ENCODE measurements at regions not wholly inside any gene's neighbourhood (a gene's known extent, or its start where the extent isn't known, plus 50 kb on each side); places are given as distances from the start of the nearest gene placed in this dataset.
"Not testable (repeated sequence)": the region's sequence is repeated elsewhere in the genome, so short reads cannot be mapped to it uniquely, and the experiment has no call there.

DNA sequence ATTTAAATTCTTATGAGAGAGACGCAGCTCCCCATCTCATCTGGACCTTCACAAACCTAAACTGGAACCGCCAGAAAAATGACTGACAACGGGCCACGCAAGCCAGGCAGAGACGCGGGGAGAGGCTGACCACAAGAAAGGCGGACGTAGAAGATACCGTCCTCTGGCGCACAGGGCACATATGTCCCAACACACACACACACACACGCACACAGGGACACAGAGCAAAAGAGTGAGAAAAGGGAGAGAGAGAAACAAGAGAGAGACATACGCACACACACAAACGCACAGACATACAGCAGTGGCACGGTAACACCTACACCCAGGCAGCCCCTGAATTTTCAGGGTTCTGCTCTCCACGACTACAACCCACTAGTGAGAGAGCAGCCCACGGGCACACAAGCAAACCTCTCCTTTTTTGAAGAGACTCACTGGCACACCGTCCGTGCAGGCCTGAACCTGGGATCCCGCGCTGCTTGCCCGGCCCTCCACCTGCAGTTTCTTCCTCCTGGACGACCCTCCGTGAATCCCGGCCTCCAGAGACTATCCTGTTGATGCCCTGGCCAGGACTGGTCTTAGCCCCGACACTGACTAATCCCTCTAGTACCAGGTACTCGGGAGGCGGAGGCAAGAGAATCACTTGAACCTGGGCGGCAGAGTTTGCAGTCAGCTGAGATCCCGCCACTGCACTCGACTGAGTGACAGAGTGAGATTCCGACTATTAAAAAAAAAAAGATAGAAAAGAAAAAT, 156.5 kb upstream of the ZNF337 start:
- FAIRE-seq; DNase-seq (ENCODE audit: low spot score): not testable (repeated sequence)

DNA sequence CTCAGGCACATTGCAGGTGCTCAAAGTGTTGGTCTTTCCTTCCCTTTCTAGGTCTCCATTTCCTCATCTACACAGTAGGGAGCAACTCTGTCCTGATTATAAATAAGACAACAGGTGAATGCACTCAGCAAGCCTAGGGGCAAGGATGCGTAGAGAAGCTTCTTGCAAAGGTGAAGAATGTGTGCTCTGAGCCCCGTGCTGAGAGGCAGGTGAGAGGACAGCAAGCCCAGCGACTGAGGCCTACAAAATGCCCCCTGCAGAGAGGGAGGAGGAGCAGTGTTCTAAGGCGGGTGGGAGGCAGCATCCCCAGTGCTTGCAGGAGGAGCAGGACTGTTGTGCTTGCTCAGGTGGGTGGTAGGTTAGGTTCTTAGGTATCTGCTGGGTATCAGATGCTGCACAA, 153.5 kb upstream of the ZNF337 start:
- not testable (repeated sequence) for DNase-seq (ENCODE audit: low spot score); FAIRE-seq

DNA sequence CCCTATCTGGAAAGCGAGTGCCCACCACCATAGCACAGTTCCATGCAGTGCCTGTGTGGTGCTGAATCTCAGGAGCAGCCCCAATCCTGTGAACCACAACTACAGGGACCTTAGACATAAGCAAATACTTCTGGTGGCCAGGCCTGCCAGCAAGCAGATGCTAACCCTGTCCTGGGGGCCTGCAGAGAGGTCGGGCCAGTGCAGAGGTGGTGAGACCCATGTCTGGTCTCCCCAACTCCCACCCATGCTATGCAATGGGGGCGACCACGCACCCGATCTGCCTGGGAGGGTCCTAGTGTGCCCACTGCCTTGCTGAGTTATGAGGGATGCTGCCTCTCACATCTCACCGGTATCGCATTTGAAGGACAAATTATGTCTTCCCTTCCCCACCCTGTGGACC, 151.6 kb upstream of the ZNF337 start:
- FAIRE-seq (no peak), DNase-seq (ENCODE audit: low spot score) (no peak)

DNA sequence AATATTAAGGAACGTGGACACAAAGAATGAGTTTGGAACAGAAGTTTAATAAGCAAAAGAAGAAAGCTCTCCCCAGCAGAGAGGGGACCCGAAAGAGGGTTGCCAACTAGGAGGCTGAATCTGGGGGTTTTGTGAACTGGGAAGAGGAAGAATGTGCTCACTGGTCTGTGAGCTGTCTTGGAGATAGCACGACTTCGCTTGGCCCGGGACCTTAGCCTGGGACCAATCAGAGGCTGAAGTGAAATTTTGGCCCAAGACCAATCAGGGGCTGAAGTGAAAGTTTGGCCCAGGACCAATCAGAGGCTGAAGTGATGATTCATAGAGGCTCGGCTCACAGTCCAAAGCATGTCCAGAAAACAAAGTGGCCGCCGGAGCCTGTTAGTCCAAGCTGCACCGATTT, 148.0 kb upstream of the ZNF337 start:
- not testable (repeated sequence) for DNase-seq (ENCODE audit: low spot score); FAIRE-seq

DNA sequence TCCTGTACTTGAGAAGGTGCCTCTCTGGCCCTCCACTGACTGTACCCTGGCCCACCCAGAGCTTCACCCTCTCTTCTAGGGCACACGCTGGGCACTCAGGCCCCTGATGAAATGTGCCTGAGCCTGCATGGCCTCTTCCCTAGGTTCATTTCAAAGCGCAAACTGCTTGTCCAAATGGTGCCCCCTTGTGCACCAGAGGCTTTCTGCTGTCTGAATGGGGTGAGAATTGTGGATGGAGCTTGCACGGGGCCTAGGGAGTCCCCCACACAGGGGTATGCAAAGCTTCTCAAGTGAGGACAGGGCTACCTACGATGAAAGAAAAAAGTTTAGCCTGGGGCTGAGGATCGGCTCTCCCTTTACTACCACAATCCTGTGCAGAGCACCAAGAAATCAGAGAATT, 116.9 kb upstream of the ZNF337 start:
- not testable (repeated sequence) for FAIRE-seq; DNase-seq (ENCODE audit: low spot score)

DNA sequence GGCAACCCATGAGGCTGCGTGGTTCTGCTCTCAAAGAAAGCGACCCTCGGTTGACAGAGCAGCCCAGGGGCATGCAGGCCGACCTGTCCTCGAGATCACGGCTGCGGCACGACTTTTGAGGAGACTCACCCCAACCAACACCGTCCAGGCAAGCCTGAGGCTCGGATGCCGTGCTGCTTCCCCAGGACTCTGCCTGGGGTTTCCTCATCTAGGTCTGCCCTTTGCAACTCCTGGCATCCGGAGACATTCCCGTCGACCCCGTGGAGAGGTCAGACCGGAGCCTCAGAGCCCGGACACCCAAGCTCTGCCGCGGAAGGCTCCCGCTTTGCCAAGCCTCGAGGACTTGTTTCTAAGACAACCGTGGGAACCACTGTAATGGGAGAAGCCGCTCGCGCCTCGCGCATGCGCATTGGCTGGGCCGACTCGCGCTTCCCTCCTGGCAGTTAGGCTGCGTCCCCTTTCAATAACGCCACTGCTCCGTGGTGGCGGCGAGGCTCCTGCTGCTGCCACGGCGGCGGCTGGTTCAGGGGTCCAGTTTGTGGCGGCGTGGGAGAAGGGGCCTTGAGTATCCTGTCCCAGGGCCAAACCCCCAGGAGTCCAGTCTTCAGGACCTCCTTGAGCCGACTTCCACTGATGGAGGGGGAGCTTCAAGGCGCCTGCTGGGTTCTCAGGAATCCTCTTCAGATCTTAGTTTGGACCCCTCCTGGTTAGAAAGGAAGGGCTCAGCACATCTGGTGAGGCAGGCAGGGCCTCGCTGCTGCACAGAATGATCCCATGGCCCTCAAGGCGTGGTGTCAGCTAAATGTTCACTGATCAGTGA, 101.7 kb upstream of the ZNF337 start:
- FAIRE-seq; DNase-seq (ENCODE audit: low spot score): not testable (repeated sequence)

DNA sequence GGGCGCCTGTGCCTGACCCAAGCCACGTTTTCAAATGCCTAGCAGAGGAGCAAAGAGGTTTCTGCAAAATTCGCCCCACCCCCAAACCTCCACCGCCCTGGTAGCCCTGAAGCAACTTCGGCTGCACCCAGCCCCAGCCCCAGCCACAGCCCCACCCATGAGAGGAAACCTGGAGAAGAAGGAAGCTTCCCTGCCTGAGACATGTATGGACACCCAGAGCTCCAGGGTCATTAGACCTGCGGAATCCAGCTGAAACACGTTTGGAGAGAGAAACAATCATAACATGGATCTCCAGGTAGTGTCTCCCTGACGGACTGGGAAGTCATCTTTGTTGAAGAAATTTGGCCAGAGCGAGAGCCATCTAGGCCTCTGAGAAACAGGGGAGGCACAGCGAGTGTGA, 100.4 kb upstream of the ZNF337 start:
- DNase-seq (ENCODE audit: low spot score); FAIRE-seq: not testable (repeated sequence)

DNA sequence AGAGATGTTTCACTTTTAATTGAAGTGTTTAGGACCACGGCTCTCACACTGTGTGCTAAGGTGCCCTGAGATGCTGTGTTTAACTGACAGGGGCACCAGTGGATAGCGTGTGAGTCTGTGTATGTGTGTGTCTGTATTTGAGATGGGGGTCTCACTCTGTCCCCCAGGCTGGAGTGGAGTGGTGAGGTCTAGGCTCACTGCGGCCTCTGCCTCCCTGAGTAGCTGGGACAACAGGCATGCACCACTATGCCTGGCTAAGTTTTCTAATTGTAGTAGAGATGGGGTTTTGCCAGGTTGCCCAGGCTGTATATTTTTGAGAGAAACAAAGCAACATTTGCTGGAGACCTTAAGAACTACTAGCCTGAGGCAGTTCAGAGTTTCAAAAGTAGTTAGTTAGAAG, 80.6 kb upstream of the ZNF337 start:
- DNase-seq (ENCODE audit: low spot score); FAIRE-seq: not testable (repeated sequence)

DNA sequence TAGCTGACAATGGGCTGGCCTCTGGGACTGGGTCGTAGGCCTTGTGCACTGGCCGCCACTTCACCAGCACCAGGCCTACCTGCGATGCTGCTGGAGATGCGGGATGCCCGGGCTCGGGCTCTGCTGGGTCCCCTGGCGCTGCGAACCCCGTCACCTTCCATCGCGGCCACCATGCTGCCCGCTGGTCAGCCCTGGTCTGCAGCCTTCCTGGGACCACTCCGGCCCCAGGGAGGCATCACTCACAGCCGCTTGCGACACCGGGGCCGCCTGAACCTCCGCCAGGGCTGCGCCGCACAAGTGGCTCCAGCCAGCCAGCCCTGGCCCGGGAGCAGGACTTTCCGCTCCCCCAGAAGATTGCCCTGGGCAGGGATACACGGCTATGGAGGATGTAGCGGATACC, 78.1 kb upstream of the ZNF337 start:
- DNase-seq (ENCODE audit: low spot score); FAIRE-seq: not testable (repeated sequence)

DNA sequence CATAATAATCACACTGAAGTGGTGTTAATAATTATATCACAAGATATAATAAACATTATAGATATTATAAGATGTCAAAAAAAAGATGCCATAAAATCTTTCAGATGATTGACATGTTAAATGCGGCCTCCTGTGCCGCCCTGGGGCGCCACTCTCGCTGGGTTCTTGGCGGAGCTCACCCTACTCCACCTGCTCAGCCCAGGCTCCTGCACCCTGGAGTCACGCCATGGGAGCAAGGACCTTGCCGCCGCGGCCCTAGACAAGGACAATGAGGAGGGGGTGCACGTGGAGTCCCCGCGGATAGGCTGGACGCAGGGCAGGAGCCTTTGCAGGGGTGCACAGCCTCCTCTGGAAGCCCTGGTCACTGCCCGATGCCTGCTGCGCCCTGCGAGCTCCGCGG, 77.5 kb upstream of the ZNF337 start:
- not testable (repeated sequence) for DNase-seq (ENCODE audit: low spot score); FAIRE-seq

DNA sequence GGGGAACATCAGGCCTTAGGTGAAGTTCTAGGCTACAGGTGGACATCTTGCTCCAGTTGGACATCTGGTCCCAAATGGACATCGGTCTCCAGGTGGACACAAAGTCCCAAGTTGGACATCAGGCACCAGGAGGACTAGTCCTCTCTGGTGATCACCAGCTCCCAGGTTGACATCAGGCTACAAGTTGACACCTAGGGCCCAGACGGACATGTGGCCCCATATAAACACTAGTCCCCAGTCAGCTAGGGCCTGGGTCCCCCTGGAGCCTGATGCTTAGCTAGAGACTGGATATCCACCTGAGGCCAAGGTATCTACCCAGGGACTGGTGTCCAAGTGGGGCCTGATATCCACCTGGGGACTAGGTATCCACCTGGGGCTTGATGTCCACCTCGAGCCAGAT, 75.8 kb upstream of the ZNF337 start:
- not testable (repeated sequence) for FAIRE-seq; DNase-seq (ENCODE audit: low spot score)

DNA sequence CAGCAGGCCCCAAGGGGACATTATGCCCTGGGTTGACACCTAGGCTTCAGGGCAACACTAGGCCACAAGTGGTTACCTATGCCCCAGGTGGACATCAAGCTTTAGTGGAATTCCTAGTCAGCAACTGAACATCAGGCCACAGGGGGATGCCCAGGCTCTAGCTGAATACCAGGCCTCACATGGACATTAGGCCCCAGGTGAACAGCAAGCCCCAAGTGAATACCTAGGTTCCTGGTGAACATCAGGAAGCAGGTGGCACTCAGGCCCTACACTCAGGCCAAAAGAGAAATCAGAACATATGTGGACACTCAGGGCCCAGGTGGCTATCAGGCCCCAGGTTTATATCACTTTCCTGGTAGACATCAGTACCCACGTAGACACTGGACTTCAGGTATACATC, 75.2 kb upstream of the ZNF337 start:
- DNase-seq (ENCODE audit: low spot score); FAIRE-seq: not testable (repeated sequence)

DNA sequence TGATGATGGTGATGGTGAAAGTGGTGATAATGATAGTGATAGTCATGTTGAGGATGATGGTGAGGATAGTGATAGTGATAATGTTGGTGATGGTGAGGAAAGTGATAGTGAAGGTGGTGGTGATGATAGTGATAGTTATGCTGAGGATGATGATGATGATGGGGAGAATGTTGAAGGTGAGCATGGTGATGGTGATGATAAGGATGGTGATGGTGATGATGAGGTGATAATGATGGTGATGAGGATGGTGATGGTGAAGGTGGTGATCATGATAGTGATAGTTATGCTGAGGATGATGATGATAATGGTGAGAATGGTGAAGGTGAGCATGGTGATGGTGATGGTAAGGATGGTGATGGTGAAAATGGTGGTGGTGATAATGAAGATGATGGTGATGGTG, 64.9 kb upstream of the ZNF337 start:
- FAIRE-seq: no peak

DNA sequence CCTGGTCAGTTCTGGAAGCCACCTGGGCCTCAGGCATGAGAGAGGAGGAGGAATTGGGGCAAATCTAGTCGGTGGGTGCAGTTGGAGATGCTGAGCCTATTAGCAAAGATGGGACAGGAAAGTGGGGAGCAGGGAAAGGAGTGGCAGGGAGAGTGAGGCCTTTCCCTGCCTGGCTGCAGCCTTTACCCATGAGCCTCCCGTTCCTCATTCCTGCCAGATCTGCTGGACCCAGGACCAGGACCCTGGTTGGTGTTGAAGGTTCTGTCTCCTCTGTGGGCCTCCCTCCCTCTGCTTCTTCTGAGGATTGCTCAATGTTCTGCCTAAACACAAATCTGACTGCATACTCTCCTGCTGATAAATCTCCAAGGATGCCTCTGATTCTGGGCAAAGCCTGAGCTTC, 64.4 kb upstream of the ZNF337 start:
- not testable (repeated sequence) for DNase-seq (ENCODE audit: low spot score); FAIRE-seq

More for the DNA sequence above, 64.9 kb upstream of the ZNF337 start:
- no peak for DNase-seq (ENCODE audit: low spot score)

DNA sequence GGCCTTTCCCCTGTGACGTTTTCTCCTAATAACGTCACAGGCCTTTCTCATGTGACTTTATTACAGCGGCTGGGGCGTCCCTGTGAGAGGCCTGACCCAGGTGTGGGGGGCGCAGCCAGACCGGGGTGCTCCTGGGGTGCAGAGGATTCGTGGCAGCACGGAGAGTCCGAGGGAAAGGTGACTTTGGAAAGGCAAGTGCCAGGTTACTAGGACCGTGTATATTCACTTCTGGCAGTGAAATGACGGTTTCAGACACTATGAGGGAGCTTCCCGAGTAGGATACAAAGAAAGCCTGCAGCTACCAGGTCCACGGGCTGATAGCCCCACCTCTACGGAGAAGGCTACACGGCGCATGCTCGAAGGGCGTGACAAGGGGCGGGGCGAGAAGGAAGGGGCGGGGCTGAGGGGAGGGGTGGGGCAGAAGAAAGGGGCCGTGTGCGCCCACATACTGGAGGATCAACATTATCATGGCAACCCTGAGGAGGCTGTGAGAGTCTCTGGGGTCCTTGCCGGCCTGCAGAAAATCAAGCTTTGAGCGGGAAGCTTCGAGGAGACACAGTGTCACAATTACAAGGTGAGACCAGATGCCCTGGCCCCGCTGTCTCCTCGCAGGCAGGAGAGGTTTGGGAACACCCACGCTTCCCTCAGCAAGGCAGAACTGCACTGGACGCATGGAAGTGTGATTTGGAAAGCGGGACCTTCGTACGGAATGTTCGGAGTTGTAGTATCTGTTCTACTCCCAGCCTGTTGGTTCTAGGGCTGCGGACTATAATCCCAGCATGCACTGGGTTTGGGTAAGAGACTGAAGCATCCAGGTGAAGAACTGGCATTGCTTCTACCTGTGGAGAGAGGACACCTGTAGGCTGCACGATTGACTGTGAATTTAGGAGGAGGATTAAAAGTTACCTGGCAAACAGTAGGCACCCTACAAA, 54.4 kb upstream of the ZNF337 start:
- DNase-seq (ENCODE audit: low spot score) (no peak), FAIRE-seq (no peak)

DNA sequence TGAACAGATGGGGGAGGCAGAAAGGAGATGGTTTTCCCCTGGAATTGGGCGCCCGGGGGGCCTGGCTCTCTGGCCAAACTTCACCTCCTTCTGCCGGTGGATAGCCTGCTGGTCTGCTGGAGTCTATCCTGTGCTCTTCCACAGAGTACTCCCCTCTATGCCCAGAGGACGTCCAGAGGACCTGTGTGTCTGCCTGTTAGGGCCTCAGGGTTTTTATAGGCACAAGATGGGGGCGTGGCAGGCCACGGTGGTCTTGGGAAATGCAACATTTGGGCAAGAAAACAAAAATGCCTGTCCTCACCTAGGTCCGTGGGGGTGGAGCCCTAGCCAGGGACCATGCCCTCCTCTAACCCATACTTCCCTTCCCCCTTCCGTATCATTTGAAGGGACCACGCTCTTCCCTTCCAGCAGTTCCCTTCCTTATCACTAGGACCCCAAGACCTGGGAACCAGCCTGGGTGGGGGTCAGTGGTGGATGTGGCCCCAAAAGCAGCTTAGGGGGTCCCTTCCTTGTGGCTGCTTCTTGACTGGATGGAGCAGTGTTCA, 53.6 kb upstream of the ZNF337 start:
- DNase-seq (ENCODE audit: low spot score): no peak
- FAIRE-seq: no peak

DNA sequence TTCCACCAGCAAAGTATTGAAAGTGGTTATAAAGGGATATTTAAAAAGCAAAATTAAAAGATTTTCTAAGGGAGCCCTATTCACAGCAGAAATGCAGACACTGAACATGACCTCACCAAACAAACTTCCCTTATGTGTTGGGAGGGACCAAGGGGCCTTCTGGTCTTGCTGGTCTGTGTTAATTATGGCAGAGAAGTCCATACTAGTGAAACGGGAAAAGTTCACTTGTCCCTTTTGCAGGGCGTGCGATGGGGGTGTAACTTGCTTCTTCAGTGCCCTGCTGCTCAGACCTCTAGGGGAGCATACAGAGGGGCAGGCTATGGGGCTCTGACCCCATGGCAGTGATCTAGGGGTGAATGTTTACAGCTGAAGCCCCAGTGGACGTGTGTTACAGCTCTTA, 53.0 kb upstream of the ZNF337 start:
- no peak for DNase-seq (ENCODE audit: low spot score)
- FAIRE-seq: no peak
